Midbrain (tissue), 1 donor: ENCODE measurements at regions not wholly inside any gene's neighbourhood (a gene's known extent, or its start where the extent isn't known, plus 50 kb on each side); places are given as distances from the start of the nearest gene placed in this dataset.
"Not testable (repeated sequence)": the region's sequence is repeated elsewhere in the genome, so short reads cannot be mapped to it uniquely, and the experiment has no call there.

Source experiments
- DNase-seq: peaks from one replicate; lab custom pipeline; 2025; lab: John Stamatoyannopoulos, UW

- DNase-seq: no peak
Observed at GRCh38 chr2:84217456-84217855, 241.6 kb downstream of the SUCLG1 start.

DNA sequence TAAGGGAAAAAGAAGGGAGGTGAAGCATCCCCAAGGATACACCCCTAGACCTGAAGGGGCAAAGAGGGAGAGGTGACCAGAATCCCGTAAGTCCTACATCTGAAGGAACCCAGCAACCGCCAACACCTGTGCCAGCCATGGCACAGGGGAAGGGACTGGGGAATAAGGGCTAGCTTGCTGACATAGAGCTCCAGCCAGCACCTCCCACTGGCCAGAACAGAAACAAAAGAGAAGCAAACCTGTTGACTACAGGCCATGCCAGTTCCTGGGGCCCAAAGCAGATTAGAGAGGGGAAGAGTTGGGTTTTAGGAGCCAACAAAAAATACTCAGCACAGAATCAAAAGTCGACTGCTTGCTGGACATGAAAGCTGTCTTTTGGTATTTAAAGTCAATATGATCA lies 244.6 kb downstream of the SUCLG1 start:
- no peak for DNase-seq

DNA sequence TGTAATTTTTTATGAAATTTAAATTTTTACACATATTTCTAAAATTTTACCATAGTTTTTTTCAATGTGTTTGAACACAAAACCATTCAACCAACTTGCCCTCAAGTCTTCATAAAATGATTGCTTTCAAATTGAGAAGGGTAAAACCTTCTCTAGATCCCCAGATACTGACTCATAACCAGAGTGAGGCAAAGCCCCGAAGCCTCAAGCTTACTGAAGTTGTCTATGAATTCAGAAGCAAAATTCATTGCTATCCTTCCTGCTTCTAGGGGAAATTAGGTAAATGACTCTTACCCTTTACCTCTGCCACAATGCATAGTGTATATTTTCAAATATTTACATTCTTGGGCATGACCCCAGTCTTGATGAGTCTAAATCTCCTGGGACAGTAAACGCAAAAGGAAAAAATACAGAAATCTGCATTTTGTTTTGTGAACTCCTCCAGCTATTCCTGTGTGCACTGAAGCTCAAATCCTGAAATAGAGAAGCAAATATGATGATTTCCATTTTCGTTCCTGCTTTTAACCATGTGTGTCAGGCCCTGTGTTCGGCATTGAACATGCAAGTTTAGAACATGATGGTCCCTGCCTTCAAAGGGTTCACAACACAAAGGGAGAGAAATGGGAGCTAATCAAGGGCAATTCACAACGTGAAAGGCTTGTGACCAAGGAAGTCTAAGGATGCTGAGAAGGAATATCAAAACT lies 246.3 kb downstream of the SUCLG1 start:
- no peak for DNase-seq

DNA sequence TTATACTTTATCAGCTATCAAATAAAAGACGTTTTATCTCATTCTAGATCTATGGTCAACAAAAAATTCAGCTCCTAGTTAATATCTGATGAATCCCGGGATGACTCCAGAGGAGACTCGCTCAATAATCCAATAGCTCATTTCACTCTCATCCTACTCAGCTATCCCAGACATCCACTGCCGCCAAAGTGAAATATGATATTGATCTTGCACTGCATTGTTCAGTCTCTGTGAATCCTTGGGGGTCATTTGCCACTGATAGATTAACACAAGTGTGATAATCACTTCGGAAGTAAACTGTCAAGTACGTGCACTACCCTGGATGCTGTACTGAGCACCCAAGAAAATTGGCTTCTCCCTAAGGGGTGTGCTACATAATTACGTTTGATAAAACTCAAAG lies 249.1 kb downstream of the SUCLG1 start:
- DNase-seq: no peak

GRCh38 chr2:84204995-84205394 lies 254.1 kb downstream of the SUCLG1 start:
- DNase-seq: no peak

DNA sequence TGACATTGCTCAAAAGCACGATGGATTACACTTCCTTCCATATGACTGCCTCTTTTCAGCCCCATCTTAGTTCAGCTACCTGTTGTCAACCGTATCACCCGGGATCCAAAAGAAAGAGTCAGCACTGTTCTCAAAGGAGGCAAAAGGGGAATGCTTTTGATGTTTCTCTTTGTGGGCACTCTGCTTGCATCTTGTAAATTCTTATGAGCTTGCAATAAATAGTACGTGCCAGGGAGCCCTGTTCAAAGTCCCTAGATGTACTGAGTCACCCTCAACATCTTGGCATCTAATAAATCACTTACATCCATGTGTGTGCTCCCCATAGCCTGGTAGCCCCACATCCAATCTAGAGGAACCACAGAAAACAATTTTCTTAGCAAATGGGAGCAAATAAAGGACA lies 256.9 kb downstream of the SUCLG1 start:
- DNase-seq: no peak

DNA sequence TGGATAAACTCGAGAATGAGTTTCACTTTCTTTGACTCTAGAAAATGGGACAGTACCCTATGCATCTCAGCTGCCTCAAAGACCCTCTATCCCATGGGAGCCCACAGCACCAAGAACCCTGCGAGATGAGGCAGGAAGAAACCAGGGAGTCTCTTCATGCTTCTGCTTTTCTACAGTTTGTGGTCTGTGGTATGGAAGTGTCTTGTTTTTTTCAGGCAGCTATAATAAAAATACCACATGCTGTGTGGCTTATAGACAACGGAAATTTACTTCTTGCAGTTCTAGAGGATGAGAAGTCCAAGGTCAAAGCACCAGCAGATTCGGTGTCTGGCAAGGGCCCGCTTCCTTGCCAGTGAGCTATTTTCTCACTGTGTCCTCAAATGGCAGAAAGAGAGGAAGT lies 257.9 kb downstream of the SUCLG1 start:
- DNase-seq: no peak

DNA sequence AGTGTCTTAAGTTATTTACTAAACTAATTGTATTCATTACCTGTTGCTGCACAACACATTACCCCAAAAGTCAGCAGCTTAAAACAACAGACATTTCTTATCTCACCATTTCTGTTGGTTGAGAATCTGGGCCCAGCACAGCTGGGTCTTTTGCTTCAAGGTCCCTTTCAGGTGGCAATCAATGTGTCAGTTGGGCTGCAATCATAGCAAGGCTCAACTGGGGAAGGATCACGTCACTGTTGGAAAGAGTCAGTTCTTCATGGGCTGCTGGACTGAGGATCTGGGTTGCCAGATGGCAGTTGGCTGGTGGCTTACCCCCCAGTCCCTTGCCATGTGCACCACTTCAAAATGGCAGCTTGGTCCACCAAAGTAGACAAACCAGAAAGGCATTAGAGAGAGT lies 261.2 kb downstream of the SUCLG1 start:
- no peak for DNase-seq

DNA sequence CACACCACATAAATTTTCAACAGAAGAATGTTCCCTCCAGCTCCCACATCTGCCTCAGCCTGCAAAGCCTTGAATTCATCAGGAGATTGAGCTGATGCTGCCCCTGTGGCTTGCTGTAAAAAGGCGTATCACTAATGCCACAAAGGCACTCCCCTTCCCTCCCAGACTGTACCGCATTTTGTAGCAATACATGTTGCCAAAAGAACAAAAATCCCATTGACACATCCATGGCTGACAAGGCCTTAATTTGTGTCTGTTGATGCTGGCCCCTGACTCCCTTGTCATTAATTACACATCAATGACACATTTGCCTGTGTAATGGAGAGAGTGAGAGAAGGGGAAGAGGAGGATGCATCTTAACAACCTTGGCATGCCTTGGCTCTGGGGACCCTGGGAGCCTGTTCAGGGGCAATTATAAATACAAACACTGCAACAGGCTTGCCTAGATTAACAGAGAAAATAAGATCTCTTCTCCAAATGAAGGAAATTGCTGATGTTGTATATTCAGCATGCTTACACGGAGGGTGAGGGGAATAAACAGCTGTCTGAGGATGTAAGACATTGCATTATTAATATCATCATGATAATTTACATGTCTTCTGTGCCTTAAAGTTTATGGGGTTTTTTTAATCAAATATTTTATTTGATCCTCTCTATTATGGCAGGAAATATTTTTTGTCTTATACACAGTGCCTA lies 264.0 kb downstream of the SUCLG1 start:
- no peak for DNase-seq

DNA sequence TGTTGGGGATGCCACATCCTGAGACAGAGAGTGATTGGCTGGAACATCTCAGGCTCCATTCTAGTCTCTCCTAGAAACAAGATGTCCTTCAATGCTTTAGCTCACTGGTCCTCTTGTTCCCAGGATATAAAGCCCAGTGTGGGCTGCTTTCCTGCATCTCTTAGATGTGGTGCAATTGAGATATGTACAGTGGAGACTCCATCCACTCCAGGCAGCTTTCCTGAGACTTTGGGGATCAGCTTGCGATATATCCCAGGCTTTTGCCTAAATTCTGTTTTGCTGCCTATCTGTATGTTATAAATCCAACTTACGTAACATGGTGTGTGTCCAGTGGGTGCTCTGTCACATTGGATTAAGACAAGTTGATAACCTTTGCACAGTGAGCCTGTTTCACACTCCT lies 264.9 kb downstream of the SUCLG1 start:
- DNase-seq: no peak

DNA sequence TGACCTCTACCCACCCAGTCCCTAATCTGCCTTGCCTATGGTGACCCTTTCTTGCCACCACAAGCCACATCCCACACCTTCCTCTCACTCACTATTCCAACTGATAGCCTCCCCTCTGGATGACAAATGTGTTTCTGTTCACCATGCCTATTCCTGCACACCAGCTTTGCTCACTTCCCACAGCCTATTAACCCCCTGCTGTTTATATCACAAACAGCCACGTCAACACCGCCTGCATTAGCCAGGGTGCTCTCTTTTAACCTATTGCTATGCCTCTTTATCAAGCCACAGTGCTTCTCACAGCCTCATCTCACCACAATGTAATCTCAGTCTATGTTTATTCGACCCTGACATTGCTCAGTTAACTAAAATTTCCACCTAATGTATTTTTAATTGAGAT lies 271.8 kb downstream of the SUCLG1 start:
- no peak for DNase-seq

DNA sequence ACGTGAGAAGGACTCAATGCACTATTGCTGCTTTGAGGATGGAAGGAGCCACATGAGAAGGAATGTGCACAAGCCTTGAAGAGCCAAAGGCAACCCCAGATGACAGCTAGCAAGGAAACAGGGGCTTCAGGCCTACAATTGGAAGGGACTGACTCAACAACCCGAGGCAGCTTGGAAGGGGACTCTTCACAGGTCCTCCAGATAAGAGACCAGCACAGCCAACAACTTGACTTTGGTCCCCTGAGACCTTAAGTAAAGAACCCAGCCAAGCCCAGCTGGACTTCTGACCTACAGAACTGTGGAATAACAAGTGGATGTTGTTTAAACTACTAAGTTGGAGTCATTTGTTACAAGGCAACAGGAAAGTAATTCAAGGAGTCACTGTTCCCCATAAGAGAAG lies 277.2 kb downstream of the SUCLG1 start:
- no peak for DNase-seq

GRCh38 chr2:84177733-84178132 lies 281.3 kb downstream of the SUCLG1 start:
- no peak for DNase-seq

- DNase-seq: no peak
Observed at GRCh38 chr2:84175970-84176369, 283.1 kb downstream of the SUCLG1 start.

- no peak for DNase-seq
Observed at GRCh38 chr2:84175340-84175739, 283.7 kb downstream of the SUCLG1 start.

GRCh38 chr2:84173041-84173440 lies 286.0 kb downstream of the SUCLG1 start:
- no peak for DNase-seq

- DNase-seq: no peak
Observed at GRCh38 chr2:84170979-84171378, 288.1 kb downstream of the SUCLG1 start.

DNA sequence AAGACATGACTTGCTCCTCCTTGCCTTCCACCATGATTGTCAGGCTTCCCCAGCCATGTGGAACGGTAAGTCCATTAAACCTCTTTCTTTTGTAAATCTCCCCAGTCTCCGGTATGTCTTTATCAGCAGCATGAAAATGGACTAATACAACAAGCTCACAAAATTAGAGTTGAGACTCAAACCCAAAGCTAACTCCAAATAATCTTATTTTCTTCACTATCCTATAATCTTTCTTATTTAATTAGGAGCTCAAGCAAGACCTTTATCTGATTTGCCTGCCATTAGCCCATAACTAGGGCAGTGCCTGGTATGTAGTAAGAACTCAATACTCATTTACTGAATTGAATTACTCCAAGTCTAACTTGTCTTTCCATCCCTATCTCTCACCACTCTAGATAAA lies 289.2 kb downstream of the SUCLG1 start:
- no peak for DNase-seq

DNA sequence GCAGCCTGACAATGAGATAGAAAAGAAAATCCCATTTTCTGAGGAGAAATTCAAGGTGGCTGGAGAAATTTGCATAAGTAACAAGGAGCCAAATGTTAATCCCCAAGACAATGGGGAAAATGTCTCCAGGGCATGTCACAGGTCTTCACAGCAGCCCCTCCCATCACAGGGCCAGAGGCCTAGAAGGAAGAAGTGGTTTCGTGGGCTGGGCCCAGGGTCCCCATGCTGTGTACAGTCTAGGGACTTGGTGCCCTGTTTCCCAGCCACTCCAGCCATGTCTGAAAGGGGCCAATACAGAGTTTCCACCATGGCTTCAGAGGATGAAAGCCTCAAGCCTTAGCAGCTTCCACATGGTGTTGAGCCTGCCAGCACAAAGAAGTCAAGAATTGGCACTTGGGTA lies 290.5 kb downstream of the SUCLG1 start:
- not testable (repeated sequence) for DNase-seq

DNA sequence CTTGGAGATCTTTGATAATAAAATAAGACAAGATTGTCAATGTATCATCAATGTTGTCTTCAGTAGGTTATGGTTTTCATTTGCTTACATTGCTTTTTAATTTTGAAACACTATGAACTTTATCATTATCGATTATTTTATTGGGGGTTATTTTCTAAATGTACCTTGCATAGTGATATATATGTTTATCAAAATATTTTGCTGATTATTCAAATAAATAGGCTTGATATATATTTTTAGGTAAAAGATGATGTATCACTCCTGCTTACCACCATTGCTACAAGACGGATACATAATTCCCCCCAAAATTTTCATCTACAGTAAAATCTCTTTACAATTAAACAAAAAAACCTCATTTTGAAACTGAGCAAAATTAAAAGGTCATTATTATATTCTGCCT lies 293.8 kb downstream of the SUCLG1 start:
- DNase-seq: no peak

- no peak for DNase-seq
Observed at GRCh38 chr2:84160453-84160852, 298.6 kb downstream of the SUCLG1 start.

- no peak for DNase-seq
Observed at GRCh38 chr2:84158605-84159004, 300.5 kb downstream of the SUCLG1 start.

DNA sequence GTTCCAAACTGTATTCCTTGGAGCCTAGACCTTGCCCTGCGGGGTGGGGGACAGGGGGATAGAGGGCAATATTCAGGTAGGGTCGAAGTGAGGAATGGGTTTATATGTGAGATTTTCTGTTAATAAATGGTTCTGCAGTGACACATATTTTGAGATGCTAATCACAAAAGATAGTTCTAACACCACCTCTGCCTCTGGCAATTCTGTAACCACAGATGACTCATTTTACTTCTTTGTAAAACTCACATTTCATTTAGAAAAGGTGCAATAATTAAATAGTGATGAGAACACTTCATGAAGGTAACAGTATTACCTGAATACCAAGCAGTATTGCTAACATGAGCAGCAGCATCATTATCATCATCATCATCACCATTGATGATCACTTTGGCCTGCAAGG lies 306.6 kb downstream of the SUCLG1 start:
- DNase-seq: no peak

DNA sequence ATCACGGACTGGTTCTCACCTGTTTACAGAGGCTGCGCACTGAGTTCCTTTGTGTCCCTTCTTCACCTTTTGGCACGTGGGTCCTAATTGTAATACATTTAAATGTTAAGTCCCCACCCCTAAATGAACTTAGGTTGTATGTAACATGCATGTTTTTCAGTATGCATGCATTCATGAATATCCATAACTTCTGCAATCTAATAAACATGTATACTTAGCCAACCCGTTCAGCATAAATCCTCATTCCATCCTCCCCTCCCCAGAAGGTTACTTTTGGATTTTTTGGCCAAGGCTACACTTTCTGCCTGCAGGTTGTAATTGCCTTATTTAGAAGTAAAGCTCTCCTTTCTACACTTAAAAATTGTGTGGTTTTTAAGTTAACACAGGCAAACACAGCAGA lies 314.7 kb downstream of the SUCLG1 start:
- DNase-seq: no peak
